Neural cell (in vitro differentiated cells): ENCODE measurements at regions not wholly inside any gene's neighbourhood (a gene's known extent, or its start where the extent isn't known, plus 50 kb on each side); places are given as distances from the start of the nearest gene placed in this dataset.
A peak's percentile ranks its signal among the peaks of the same experiment; 100 is the strongest.

Experiments used
- H2AFZ ChIP-seq: fragments of 200-600, 300-800 bp; sonication (generic), shearing (Covaris generic); 2 replicates; pipeline ENCODE4 v1.6.0; 2014; ENCODE audit warnings: low read depth, mild to moderate bottlenecking, antibody characterized with exemption, low read length, moderate library complexity
- H3F3A ChIP-seq: fragments of 200-600 bp; shearing (Covaris generic); 2 replicates; pipeline ENCODE4 v1.6.1; 2016; ENCODE audit warnings: mild to moderate bottlenecking, moderate library complexity, mixed read lengths, antibody characterized with exemption, low read length; ENCODE audit not compliant: insufficient read depth, poor library complexity, severe bottlenecking
- H3K27ac ChIP-seq: fragments of 200-600, 300-800 bp; sonication (generic), shearing (Covaris generic); 2 replicates; pipeline ENCODE4 v1.5.1; 2014; ENCODE audit warnings: mild to moderate bottlenecking, low read length, moderate library complexity
- H3K27me3 ChIP-seq: fragments of 300-800, 200-600 bp; sonication (generic), shearing (Covaris generic); 2 replicates; pipeline ENCODE4 v1.6.0; 2014; ENCODE audit warnings: mild to moderate bottlenecking, low read depth, low read length, moderate library complexity; ENCODE audit not compliant: insufficient read depth
- H3K36me3 ChIP-seq: fragments of 300-800, 200-600 bp; sonication (generic), shearing (Covaris generic); 2 replicates; pipeline ENCODE4 v1.5.1; 2014; ENCODE audit warnings: mild to moderate bottlenecking, antibody characterized with exemption, low read length, moderate library complexity; ENCODE audit not compliant: insufficient read depth
- H3K4me2 ChIP-seq: fragments of 300-800, 200-600 bp; sonication (generic), shearing (Covaris generic); 2 replicates; pipeline ENCODE4 v1.6.0; 2014; ENCODE audit warnings: mild to moderate bottlenecking, low read length
- H3K4me3 ChIP-seq: fragments of 300-800, 200-600 bp; sonication (generic), shearing (Covaris generic); 2 replicates; pipeline ENCODE4 v1.5.1; 2014; ENCODE audit warnings: mild to moderate bottlenecking, low read length, moderate library complexity
- H3K79me2 ChIP-seq: fragments of 200-600 bp; shearing (Covaris generic); replicated peaks from 2 replicates; pipeline ENCODE4 v1.6.0; 2014; ENCODE audit warnings: mild to moderate bottlenecking, low read length, moderate library complexity; ENCODE audit not compliant: insufficient read depth
- H3K9ac ChIP-seq: fragments of 300-800, 200-600 bp; sonication (generic), shearing (Covaris generic); 2 replicates; pipeline ENCODE4 v1.6.1; 2016; ENCODE audit warnings: mild to moderate bottlenecking, low read length, mixed read lengths
- H3K9me2 ChIP-seq: fragments of 200-600 bp; shearing (Covaris generic); 2 replicates; pipeline ENCODE4 v1.6.1; 2016; ENCODE audit warnings: mild to moderate bottlenecking, low read length, mixed read lengths; ENCODE audit not compliant: insufficient read depth
- H3K9me3 ChIP-seq: fragments of 200-600, 300-800 bp; sonication (generic), shearing (Covaris generic); 2 replicates; pipeline ENCODE4 v1.6.1; 2016; ENCODE audit warnings: mild to moderate bottlenecking, mixed run types, low read length, moderate library complexity, mixed read lengths
- H4K20me1 ChIP-seq: fragments of 200-600 bp; shearing (Covaris generic); 2 replicates; pipeline ENCODE4 v1.6.1; 2016; ENCODE audit warnings: mild to moderate bottlenecking, mixed run types; ENCODE audit not compliant: insufficient read depth
- EP300 ChIP-seq: fragments of 450-650 bp; conservative IDR thresholded peaks from 2 replicates; pipeline ENCODE4 v1.6.1; 2014; ENCODE audit warnings: antibody characterized with exemption, mild to moderate bottlenecking, moderate library complexity; ENCODE audit not compliant: poor library complexity, severe bottlenecking
- EZH2 ChIP-seq: fragments of 200-600, 300-800 bp; shearing (Covaris generic), sonication (generic); IDR thresholded peaks from 2 replicates; pipeline ENCODE4 v1.6.1; 2014; ENCODE audit warnings: antibody characterized with exemption, low read length, borderline replicate concordance, mild to moderate bottlenecking; ENCODE audit not compliant: insufficient read depth, poor library complexity, severe bottlenecking
- MXI1 ChIP-seq: fragments of 450-650 bp; conservative IDR thresholded peaks from 2 replicates; pipeline ENCODE4 v1.6.1; 2014; ENCODE audit warnings: antibody characterized with exemption, mild to moderate bottlenecking; ENCODE audit not compliant: poor library complexity, severe bottlenecking
- POLR2AphosphoS5 ChIP-seq: IDR thresholded peaks from 2 replicates; pipeline ENCODE4 v1.6.1; 2012
- RAD21 ChIP-seq: fragments of 450-650 bp; conservative IDR thresholded peaks from 2 replicates; pipeline ENCODE4 v1.6.1; 2014; ENCODE audit warnings: antibody characterized with exemption, mild to moderate bottlenecking, moderate library complexity
- SMC3 ChIP-seq: fragments of 450-650 bp; conservative IDR thresholded peaks from 2 replicates; pipeline ENCODE4 v1.6.1; 2014; ENCODE audit warnings: antibody characterized with exemption, mild to moderate bottlenecking, moderate library complexity; ENCODE audit not compliant: poor library complexity
- TAF1 ChIP-seq: IDR thresholded peaks from 2 replicates; pipeline ENCODE4 v1.6.1; 2012; ENCODE audit warnings: low read depth
- TF ChIP-seq, protein P1 (sequence below): fragments of 450-650 bp; IDR thresholded peaks from 2 replicates; pipeline ENCODE4 v1.5.1; 2014; ENCODE audit warnings: antibody characterized with exemption, mild to moderate bottlenecking, moderate library complexity; ENCODE audit not compliant: poor library complexity, severe bottlenecking
- TF ChIP-seq, protein P2 (sequence below): IDR thresholded peaks from 2 replicates; pipeline ENCODE4 v1.6.1; 2012; ENCODE audit warnings: borderline replicate concordance

DNA sequence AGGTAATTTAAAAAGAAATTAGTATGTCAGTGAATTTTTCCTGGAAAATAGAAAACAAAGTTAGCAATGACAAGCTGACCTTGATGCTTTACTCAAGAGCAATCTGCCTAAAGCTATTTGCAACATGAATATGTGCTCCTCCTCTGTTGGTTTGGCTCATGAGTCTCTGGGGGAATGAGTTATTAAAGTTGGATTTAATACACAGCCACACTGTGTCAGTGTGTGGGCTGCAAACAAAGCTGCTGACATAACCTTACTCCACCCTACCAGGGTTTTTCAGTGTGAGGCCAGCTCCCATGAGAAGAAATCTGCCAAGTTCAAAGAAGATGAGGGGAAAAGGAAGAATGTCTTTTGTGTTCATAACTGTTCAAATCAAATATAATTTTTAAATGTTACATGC lies 280.5 kb downstream of the TLL1 start:
- no peak overlapping the region for H3K9ac ChIP-seq
- H3F3A ChIP-seq: no peaks in the 10 kb centered on the region
- no peak overlapping the region for H2AFZ ChIP-seq
- no peaks in the 10 kb centered on the region for H3K27me3 ChIP-seq
- no peak for TF ChIP-seq EZH2
- TF ChIP-seq, protein P1, sequence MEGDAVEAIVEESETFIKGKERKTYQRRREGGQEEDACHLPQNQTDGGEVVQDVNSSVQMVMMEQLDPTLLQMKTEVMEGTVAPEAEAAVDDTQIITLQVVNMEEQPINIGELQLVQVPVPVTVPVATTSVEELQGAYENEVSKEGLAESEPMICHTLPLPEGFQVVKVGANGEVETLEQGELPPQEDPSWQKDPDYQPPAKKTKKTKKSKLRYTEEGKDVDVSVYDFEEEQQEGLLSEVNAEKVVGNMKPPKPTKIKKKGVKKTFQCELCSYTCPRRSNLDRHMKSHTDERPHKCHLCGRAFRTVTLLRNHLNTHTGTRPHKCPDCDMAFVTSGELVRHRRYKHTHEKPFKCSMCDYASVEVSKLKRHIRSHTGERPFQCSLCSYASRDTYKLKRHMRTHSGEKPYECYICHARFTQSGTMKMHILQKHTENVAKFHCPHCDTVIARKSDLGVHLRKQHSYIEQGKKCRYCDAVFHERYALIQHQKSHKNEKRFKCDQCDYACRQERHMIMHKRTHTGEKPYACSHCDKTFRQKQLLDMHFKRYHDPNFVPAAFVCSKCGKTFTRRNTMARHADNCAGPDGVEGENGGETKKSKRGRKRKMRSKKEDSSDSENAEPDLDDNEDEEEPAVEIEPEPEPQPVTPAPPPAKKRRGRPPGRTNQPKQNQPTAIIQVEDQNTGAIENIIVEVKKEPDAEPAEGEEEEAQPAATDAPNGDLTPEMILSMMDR: no peak
- TF ChIP-seq TAF1: no peak
- no peak for TF ChIP-seq RAD21
- no peak for TF ChIP-seq SMC3
- no peak for TF ChIP-seq POLR2AphosphoS5
- TF ChIP-seq EP300: no peak
- TF ChIP-seq, protein P2, sequence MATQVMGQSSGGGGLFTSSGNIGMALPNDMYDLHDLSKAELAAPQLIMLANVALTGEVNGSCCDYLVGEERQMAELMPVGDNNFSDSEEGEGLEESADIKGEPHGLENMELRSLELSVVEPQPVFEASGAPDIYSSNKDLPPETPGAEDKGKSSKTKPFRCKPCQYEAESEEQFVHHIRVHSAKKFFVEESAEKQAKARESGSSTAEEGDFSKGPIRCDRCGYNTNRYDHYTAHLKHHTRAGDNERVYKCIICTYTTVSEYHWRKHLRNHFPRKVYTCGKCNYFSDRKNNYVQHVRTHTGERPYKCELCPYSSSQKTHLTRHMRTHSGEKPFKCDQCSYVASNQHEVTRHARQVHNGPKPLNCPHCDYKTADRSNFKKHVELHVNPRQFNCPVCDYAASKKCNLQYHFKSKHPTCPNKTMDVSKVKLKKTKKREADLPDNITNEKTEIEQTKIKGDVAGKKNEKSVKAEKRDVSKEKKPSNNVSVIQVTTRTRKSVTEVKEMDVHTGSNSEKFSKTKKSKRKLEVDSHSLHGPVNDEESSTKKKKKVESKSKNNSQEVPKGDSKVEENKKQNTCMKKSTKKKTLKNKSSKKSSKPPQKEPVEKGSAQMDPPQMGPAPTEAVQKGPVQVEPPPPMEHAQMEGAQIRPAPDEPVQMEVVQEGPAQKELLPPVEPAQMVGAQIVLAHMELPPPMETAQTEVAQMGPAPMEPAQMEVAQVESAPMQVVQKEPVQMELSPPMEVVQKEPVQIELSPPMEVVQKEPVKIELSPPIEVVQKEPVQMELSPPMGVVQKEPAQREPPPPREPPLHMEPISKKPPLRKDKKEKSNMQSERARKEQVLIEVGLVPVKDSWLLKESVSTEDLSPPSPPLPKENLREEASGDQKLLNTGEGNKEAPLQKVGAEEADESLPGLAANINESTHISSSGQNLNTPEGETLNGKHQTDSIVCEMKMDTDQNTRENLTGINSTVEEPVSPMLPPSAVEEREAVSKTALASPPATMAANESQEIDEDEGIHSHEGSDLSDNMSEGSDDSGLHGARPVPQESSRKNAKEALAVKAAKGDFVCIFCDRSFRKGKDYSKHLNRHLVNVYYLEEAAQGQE: no peak
- TF ChIP-seq MXI1: no peak
- H3K9me2 ChIP-seq: no peaks in the 10 kb centered on the region
- H3K4me2 ChIP-seq: no peak overlapping the region
- no peaks in the 10 kb centered on the region for H3K79me2 ChIP-seq
- no peaks in the 10 kb centered on the region for H4K20me1 ChIP-seq
- H3K36me3 ChIP-seq: no peaks in the 10 kb centered on the region
- no peaks in the 10 kb centered on the region for H3K9me3 ChIP-seq
- H3K4me3 ChIP-seq: no peak overlapping the region
- H3K27ac ChIP-seq: no peak overlapping the region

DNA sequence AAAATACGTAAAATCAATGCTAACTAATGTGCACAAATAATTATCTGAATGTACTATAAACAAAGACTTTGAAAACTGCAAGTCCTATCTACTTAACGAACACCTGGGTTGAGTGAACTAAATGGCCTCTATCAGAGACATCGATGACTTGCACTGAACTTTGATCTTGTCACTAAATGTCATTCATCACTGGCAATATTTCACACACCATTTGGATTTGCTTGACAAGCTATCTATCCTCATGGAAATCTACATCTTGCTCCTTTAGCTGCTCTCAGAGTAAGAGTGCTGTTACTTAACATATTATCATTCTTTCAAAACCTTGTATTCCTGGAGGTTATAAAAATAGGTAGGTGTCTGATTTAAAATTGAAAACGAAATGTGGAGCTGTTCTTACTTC lies 289.3 kb downstream of the TLL1 start:
- no peaks in the 10 kb centered on the region for H3K9me2 ChIP-seq
- no peaks in the 10 kb centered on the region for H3K9me3 ChIP-seq
- peak; percentile 55 for TF ChIP-seq POLR2AphosphoS5
- TF ChIP-seq MXI1: no peak
- TF ChIP-seq RAD21: no peak
- no peak for TF ChIP-seq EZH2
- TF ChIP-seq EP300: peak; percentile 94
- H3K4me2 ChIP-seq: no peak overlapping the region
- no peak overlapping the region for H3K9ac ChIP-seq
- H3K27ac ChIP-seq: no peak overlapping the region
- no peak overlapping the region for H2AFZ ChIP-seq
- H3K4me3 ChIP-seq: no peak overlapping the region
- no peaks in the 10 kb centered on the region for H3K79me2 ChIP-seq
- H3K27me3 ChIP-seq: no peaks in the 10 kb centered on the region
- no peaks in the 10 kb centered on the region for H3K36me3 ChIP-seq
- no peaks in the 10 kb centered on the region for H3F3A ChIP-seq
- H4K20me1 ChIP-seq: no peaks in the 10 kb centered on the region

DNA sequence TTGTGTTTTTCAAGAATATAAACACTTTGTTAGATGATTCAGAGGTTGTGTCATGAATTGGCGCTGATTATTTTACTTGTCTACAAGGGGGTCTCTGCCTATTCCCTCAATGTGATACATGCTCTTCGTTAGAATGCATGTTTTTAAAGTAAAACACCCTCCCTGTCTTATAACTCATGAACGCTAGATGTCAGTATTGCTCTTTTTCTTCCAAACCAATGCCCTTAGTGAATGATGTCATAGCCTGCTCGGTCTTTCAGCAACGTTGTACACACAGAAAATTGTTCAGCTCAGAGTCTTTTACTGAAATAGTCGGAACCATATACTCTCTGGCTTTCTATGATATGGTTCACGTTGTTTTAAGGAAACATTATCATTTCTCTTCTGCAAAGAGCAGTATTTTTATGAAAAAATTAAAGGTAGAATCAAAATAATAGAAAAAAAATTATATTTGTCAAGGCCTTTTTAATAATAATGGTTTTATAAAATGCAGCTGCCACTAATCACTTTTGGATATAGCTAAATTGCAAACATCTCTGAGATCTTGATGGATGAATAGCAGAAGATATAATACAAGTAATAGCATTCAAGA lies 292.9 kb downstream of the TLL1 start:
- Histone ChIP-seq H2AFZ (no peak overlapping the region), H3K9me3 (no peaks in the 10 kb centered on the region), H3K27me3 (no peaks in the 10 kb centered on the region), H3K9me2 (no peaks in the 10 kb centered on the region), H3F3A (no peaks in the 10 kb centered on the region), H3K27ac (no peak overlapping the region), H3K9ac (no peak overlapping the region), H3K4me2 (no peak overlapping the region), H4K20me1 (no peaks in the 10 kb centered on the region), H3K4me3 (no peak overlapping the region), H3K36me3 (no peaks in the 10 kb centered on the region), H3K79me2 (no peaks in the 10 kb centered on the region)
- peak; percentile 98 for TF ChIP-seq RAD21
- no peak for TF ChIP-seq TAF1
- TF ChIP-seq EZH2: no peak
- TF ChIP-seq, protein P1: peak; percentile 94
- no peak for TF ChIP-seq EP300
- no peak for TF ChIP-seq MXI1
- TF ChIP-seq POLR2AphosphoS5: no peak
- TF ChIP-seq, protein P2: no peak
- peak; percentile 94 for TF ChIP-seq SMC3
